Stimulated activated CD4-positive, alpha-beta T cell treated with anti-CD3 and anti-CD28 coated beads, Interleukin-4, amount 100 ng/mL, for 1 hour (primary cell): ENCODE measurements at regions not wholly inside any gene's neighbourhood (a gene's known extent, or its start where the extent isn't known, plus 50 kb on each side); places are given as distances from the start of the nearest gene placed in this dataset.
"Not testable (repeated sequence)": the region's sequence is repeated elsewhere in the genome, so short reads cannot be mapped to it uniquely, and the experiment has no call there.

Experiments used
- DNase-seq: peaks from one replicate; pipeline ENCODE4 v3.0.0-alpha.2; 2020

GRCh38 chr5:130937046-130937445 lies 228.0 kb downstream of the HINT1 start:
- DNase-seq = no peak

- DNase-seq = no peak
These were observed 241.4 kb downstream of the HINT1 start for GRCh38 chr5:130923543-130924124.

GRCh38 chr5:130912088-130912487 lies 253.0 kb downstream of the HINT1 start:
- no peak for DNase-seq

- DNase-seq = no peak
These were observed 256.9 kb downstream of the HINT1 start for GRCh38 chr5:130908186-130908585.

GRCh38 chr5:130897537-130898195 lies 267.4 kb downstream of the HINT1 start:
- not testable (repeated sequence) for DNase-seq

- DNase-seq = not testable (repeated sequence)
These were observed 267.9 kb downstream of the HINT1 start for GRCh38 chr5:130897181-130897536.

- no peak for DNase-seq
These were observed 268.4 kb downstream of the HINT1 start for GRCh38 chr5:130896636-130897035.

- no peak for DNase-seq
These were observed 272.1 kb downstream of the HINT1 start for GRCh38 chr5:130893006-130893405.

GRCh38 chr5:130890610-130891009 lies 274.4 kb downstream of the HINT1 start:
- no peak for DNase-seq

GRCh38 chr5:130885691-130886090 lies 279.4 kb downstream of the HINT1 start:
- DNase-seq = no peak

- no peak for DNase-seq
These were observed 280.0 kb downstream of the HINT1 start for GRCh38 chr5:130885027-130885426.

- DNase-seq = no peak
These were observed 281.0 kb downstream of the HINT1 start for GRCh38 chr5:130884023-130884422.

GRCh38 chr5:130875656-130876055 lies 289.4 kb downstream of the HINT1 start:
- DNase-seq = no peak

GRCh38 chr5:130874861-130875417 lies 290.1 kb downstream of the HINT1 start:
- no peak for DNase-seq

- DNase-seq = peak; percentile 5
These were observed 293.5 kb downstream of the HINT1 start for GRCh38 chr5:130871346-130872086.

- no peak for DNase-seq
These were observed 294.4 kb downstream of the HINT1 start for GRCh38 chr5:130870691-130871090.

- DNase-seq = no peak
These were observed 296.7 kb downstream of the HINT1 start for GRCh38 chr5:130868186-130868840.

- no peak for DNase-seq
These were observed 319.8 kb downstream of the HINT1 start for GRCh38 chr5:130845049-130845765.

GRCh38 chr5:130836729-130837649 lies 328.1 kb downstream of the HINT1 start:
- DNase-seq = no peak

- not testable (repeated sequence) for DNase-seq
These were observed 347.3 kb downstream of the HINT1 start for GRCh38 chr5:130817598-130818384.

- DNase-seq = no peak
These were observed 349.8 kb downstream of the HINT1 start for GRCh38 chr5:130815246-130815645.
